ENCODE measurements at regions not wholly inside any gene's neighbourhood (a gene's known extent, or its start where the extent isn't known, plus 50 kb on each side); places are given as distances from the start of the nearest gene placed in this dataset.

DNA sequence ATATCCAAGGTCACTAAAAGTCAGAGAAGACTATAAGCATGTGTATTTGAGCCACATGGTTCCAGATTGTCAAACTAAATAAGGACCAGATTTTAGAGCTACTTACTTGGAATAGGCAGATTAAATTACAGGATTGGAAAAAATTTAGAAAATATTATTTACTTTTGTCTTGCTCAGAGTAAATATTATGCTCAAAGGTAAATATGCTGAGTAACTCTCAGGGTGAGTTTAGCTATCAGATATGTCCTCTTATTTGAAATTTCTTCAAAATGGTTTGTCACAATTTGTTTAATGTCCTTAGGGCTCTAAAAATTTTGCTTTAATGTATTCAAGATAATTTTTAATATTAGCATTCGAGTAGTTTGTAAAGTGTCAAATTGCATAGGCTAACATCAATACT, 2455.2 kb downstream of the PCDH9 start:
- no peak for TF ChIP-seq CTCF (IDR thresholded peaks at IDR 0.05)
- TF ChIP-seq POLR2A (IDR thresholded peaks at IDR 0.05; ENCODE audit: low read depth) = no peak

Data from esophagus muscularis mucosa (tissue), 3 donors.